ENCODE measurements at regions not wholly inside any gene's neighbourhood (a gene's known extent, or its start where the extent isn't known, plus 50 kb on each side); places are given as distances from the start of the nearest gene placed in this dataset.

GRCh38 chr13:105519771-105520170 is 1015.7 kb downstream of the EFNB2 start:
- no peak for DNase-seq (ENCODE audit: low spot score)

DNA sequence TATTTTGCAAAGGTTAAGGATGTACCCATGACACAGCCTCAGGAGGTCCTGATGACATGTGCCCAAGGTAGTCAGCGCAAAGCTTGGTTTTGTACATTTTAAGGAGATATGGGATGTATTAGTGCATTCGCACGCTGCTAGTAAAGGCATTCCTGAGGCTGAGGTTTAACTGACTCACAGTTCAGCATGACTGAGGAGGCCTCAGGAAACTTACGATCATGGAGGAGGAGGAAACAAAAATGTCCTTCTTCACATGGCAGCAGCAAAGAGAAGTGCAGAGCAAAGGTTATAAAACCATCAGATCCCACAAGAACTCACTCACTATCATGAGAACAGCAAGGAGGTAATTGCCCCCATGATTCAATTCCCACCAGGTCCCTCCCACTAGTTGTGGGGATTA is 1017.4 kb downstream of the EFNB2 start:
- no peak for DNase-seq (ENCODE audit: low spot score)

DNA sequence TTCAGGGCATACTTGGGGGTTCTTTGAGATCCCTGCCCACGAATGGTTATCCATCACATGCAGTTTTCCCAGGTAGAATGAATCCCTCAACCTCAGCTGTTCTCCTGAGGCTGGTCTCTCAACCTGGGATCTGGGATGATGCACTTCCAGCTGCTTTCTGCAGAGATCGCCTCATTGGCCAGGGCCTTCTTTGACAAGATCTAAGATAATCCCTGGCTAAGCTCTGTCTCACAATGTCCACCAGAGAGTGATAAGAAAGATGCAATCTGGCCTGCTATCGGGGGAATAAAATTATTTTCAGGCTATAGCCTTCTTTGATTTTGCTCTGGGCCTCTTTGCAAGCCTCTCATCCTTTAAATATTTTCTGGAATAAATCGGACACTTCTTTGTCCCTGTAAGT is 1021.1 kb downstream of the EFNB2 start:
- no peak for DNase-seq (ENCODE audit: low spot score)

DNA sequence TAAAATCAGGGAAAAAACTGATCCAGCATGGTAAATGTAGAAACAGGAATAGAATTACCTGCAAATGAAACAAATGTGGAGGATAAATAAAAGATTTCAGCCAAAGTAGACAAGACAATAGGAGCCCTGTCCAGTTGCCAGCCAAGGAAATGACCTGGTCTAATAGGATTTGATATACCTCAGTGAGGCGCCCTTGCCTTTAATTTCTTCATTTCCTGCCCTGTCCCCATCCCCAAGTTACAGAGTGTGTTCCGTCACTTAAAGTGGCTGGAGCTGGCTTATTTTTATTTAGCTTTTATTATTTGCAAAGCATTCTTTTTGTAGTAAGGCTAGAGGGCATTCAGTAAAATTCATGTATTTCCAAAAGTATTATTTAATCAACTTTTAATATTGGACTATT is 1022.0 kb downstream of the EFNB2 start:
- no peak for DNase-seq (ENCODE audit: low spot score)

DNA sequence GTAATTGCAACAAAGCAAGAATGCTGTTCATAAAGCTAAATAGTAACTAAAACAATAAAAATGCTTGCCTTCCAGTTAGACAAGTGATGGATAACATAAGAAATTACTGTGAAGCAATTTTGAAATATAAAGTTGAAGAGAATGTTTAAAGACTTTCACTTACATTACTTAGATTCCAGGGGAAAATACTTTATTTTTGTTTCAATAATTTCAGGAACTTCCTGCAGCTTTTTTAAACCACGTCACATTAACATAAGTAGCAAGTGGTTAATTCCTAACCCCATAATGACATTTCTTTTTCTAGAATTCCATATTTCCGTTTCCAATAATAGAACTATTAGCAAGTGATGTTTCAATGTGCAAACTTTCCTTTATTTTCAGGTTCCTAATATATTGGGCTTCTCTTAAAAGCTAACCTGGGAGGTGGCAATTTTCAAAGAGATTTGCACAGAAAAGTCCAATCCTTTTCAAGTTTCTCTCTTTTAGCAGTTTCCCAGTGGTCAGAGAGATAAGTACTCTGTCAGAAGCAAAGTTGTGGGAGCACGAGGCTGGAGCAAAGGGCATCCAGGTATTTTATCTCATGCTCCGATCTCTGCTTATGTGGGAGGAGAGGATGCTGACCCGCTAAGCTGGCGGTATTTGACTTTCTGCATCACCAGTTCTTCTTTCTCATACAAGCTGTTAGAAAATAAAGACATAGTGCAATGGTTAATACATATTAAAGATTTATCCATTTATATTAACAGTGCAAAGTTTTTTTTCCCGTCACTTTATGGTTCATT is 1025.3 kb downstream of the EFNB2 start:
- DNase-seq (ENCODE audit: low spot score), result no peak

GRCh38 chr13:105506463-105506862 is 1029.0 kb downstream of the EFNB2 start:
- no peak for DNase-seq (ENCODE audit: low spot score)

GRCh38 chr13:105502193-105502592 is 1033.3 kb downstream of the EFNB2 start:
- no peak for DNase-seq (ENCODE audit: low spot score)

DNA sequence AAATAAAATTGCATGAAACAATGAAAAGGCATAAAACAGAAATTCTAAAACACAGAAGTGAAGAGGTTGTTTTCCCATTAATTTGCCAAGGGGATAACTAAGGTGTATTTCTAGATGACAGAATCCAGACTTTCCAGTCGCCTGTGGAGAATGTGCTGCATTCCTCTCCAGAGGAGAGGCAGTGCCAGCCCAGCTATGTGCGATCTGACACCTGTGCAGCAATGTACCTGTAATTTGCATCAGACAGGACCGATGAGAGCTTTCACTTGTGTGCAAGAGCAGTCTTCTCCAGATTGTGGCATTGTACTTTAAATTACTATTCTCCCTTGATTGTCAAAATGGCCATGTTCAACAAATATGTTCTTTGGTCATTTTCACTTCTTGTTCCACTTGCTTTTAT is 1037.9 kb downstream of the EFNB2 start:
- no peak for DNase-seq (ENCODE audit: low spot score)

DNA sequence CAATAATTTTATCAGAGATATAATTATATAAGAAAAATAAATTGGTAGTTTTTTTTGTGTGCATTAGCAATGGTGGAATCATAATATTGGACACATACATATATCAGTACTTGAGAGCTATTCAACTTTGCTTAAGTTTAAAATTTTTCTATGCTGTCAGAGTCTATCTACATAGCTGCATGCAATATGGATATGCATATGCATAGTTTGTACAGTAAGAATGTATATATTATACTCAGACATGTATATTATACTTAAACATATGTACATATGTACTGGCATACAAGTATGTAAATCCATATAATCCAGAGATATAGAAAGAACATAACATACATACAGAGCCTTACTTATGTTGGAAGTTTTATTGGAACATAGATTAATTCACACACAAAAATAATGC is 1043.2 kb downstream of the EFNB2 start:
- DNase-seq (ENCODE audit: low spot score), result no peak

DNA sequence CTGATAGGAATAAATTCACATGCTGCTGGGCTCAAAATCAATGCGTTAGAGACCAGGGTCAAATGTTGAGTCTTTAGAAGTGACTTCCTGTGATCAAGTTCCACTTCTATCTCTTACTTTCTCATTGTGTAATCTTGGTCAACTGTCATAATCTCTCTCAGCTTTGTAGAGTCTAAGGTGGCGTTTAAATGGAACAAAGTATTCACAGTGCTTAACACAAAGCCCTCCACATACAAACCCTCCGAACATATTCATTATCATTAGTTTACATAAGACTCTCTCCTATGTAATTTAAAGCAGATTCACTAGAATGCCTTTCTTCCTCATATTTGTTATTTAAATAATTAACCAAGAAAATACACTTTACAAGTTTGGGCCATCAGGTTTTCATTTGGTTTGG is 1044.1 kb downstream of the EFNB2 start:
- DNase-seq (ENCODE audit: low spot score), result no peak

DNA sequence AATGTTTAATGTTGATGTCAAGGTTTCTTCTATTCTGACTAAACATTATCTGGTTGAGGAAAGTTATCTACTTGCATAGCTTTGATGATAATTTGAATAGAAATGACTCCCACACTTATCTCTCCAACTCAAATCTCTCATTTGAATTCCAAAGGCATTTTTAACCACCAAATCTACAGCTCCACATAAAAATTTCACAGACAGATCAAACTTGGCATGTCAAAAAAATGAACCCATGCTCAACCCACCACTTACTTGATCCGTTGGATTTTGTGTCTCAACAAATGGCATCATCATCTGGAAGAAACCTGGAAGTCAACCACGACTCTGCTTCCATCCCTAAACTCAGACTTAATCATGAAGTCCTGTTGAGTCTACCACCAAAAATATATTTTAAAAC is 1050.4 kb downstream of the EFNB2 start:
- no peak for DNase-seq (ENCODE audit: low spot score)

GRCh38 chr13:105474983-105475610 is 1060.4 kb downstream of the EFNB2 start:
- no peak for DNase-seq (ENCODE audit: low spot score)

DNA sequence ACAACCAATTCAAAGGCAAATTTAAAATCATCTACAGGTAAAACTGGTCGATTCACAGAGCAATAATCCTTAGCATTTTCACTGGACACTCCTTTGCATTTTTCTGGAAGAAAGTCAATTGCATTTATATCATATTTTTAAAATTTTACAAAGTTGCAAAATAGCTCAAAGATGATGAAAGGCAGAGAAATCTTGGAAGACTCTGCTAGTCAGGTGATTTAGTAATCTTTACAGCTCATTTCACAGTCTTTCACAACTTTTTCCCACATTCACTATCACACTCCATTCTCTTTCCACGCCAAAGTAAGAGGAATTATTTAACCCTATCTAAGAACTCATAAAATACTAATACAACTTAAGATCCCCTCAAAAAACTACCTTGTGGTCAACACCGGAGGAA is 1063.8 kb downstream of the EFNB2 start:
- DNase-seq (ENCODE audit: low spot score), result no peak

DNA sequence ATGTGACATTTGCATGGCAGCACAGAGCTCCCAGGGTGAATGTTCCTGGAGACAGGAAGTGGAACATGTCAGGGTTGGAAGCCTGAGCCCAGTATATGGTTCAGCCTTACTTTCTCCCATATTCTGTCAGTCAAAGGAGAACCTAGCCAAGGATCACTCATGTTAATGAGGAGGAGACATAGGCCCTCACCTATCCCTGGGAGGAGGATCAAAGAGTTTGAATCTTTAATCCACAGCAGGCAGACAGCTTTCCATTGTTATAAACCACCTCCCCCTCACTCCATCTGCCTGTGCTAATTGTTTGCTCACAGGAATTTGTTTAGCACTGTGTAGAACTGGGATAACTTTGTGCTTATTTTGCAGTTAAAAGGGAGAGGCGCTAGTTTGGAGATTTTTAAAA is 1069.1 kb downstream of the EFNB2 start:
- DNase-seq (ENCODE audit: low spot score), result no peak

DNA sequence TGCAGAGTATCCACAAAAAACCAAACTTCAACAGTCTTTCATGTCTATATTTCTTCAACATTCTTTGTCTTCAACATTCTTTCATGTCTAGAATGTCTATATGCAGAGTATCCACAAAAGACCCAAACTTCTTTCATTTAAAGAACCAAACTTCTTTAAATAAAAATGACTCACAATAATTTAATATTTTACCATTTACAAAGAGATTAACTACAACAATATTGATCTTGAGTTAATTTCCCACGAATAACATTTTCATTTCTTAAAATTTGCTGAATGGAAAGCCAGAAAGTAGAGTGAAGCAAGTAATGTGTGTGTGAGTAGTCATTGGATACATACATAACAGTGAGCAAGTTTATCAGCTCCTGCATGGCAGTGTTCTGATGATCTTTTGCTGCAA is 1069.7 kb downstream of the EFNB2 start, which contains the start of gene DAOA:
DAOA (plus strand) TSS at position 301 of the 400 bp plus-strand sequence.
- DNase-seq (ENCODE audit: low spot score), result no peak

GRCh38 chr13:105465251-105465650 is 1070.2 kb downstream of the EFNB2 start:
- no peak for DNase-seq (ENCODE audit: low spot score)

GRCh38 chr13:105464249-105464648 is 1071.2 kb downstream of the EFNB2 start:
- no peak for DNase-seq (ENCODE audit: low spot score)

GRCh38 chr13:105463011-105463501 is 1072.4 kb downstream of the EFNB2 start:
- no peak for DNase-seq (ENCODE audit: low spot score)

GRCh38 chr13:105462098-105462497 is 1073.4 kb downstream of the EFNB2 start:
- no peak for DNase-seq (ENCODE audit: low spot score)

GRCh38 chr13:105452895-105453294 is 1082.6 kb downstream of the EFNB2 start:
- no peak for DNase-seq (ENCODE audit: low spot score)

- no peak for DNase-seq (ENCODE audit: low spot score)
Measured at GRCh38 chr13:105450784-105451183, 1084.7 kb downstream of the EFNB2 start.

- no peak for DNase-seq (ENCODE audit: low spot score)
Measured at GRCh38 chr13:105448811-105449210, 1086.7 kb downstream of the EFNB2 start.

- DNase-seq (ENCODE audit: low spot score), result no peak
Measured at GRCh38 chr13:105446197-105446596, 1089.3 kb downstream of the EFNB2 start.

GRCh38 chr13:105445796-105446195 is 1089.7 kb downstream of the EFNB2 start:
- no peak for DNase-seq (ENCODE audit: low spot score)
